Amniotic stem cell (primary cell): ENCODE measurements at regions not wholly inside any gene's neighbourhood (a gene's known extent, or its start where the extent isn't known, plus 50 kb on each side); places are given as distances from the start of the nearest gene placed in this dataset.

Source experiments
- DNase-seq: peaks from one replicate; lab custom pipeline; 2025; lab: John Stamatoyannopoulos, UW

GRCh38 chr4:117941611-117942010 is 92.7 kb upstream of the NDST3 start:
- no peak for DNase-seq

DNA sequence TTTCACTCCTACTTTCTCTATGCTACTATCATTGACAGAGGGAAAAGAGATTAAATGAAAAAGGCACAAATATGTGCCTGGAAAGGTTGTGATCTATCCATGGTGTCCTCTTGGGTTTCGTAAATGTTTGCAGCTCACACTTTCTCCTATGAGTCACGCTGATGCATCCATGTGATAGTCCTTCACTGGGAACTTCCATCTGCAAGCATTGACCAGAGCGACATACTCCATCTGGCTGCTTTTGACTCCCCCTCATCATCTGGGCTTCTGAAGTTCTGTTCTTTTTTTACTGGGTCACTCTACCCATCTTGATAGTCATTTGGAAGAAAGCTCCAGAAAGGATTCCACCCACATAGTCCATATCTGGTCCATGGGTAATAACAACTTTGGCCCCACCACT is 84.7 kb upstream of the NDST3 start:
- no peak for DNase-seq

DNA sequence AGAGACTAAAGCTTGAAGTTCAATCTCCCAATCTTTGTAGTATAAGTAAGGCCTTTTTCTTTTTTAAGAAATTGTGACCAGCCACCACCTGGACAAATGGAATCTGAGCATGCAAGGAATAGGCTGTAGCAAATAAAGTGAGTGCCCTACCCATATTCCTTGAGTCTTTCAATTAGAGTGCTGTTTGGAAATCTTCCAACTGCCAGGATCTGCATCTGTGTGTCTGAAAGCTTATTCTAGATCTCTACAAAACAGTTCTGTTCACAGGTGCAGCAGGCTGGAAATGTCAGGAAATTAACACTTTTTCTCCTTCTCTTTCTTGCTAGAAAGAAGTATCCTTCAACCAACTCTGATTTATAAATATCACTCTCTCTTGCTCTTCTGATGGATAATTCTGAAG is 76.7 kb upstream of the NDST3 start:
- DNase-seq: no peak

- DNase-seq: no peak
These were observed 68.7 kb upstream of the NDST3 start for GRCh38 chr4:117965622-117966021.

DNA sequence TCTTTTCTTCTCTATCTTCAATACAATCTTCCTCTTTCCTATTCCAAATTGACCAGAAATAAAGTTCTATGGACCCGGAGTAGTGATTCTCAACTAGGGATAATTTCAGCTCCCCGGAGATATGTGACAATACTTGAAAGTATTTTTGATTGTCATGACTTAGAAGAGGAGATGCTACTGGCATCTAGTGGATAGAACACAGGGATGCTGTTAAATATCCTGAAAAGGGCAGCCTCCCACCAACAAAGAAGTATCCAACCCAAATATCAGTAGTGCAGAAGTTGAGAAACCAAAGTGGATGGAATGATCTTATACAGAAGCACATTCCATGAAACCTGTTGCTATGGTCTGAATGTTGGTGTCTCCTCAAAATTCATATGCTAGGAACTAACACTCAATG is 65.7 kb upstream of the NDST3 start:
- no peak for DNase-seq

DNA sequence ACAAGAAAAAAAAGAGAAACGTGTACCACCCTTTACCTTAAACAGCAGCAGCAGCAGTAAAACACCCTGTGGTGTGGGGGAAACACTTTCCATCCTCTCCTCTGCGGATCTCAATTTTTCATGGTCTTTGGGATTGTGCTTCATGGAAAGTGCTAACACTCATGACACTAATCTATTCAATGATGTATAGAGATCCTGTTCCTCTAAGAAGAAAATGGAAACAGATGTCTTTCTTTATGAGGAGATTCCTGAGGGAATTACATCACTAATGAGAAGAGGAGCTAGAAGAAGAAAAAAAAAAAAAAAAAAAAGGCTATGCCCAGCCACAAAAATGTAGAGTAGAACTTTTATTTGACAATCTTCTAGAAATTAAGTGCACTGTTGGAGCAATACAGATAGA is 62.9 kb upstream of the NDST3 start:
- DNase-seq: no peak

GRCh38 chr4:117983541-117984365 is 50.5 kb upstream of the NDST3 start:
- DNase-seq: no peak

DNA sequence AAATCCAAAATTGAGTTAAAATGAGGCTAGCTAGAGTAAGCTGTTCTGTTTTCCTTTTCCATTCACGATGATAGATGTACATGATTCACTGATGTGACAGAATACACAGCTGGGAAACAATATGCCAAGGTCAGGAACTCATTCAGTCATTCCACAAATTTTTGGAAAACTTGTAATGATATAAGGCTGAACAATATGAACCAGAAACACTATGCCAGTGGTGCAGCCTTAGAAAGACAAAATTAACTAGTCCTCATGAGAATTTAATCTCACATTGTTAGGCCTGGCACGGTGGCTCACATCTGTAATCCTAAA is 50.0 kb upstream of the NDST3 start:
- DNase-seq: no peak
